ENCODE measurements at regions not wholly inside any gene's neighbourhood (a gene's known extent, or its start where the extent isn't known, plus 50 kb on each side); places are given as distances from the start of the nearest gene placed in this dataset.
"Not testable (repeated sequence)": the region's sequence is repeated elsewhere in the genome, so short reads cannot be mapped to it uniquely, and the experiment has no call there.

DNA sequence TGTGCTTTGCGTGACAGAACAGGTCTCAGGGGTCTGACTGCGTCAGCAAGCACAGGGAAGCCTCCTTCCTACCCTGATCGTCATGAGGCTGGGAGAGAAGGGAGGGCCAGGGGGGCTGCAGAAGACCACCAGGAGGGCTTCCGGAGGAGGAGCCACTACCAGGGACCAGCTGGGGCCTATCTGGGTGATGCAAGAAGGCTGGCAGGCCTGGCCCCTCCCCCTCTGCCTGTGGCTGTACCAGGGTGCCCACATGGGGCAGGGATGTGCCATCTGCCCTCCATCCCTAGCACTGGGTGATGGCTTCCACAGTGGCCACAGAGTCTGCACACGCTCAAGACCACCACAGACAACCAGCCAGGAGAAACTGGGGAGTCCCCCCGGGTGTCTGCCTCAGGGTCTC is 116.4 kb upstream of the NKX1-1 start:
- Histone ChIP-seq H3K9me3 (peaks cover 0 to 30% (median 0%) of the 10 kb centered on the region in 3 donors), H3K36me3 (no peaks in the 10 kb centered on the region), H3K27ac (no peak overlapping the region), H3K4me3 (no peak overlapping the region), H3K4me1 (peaks cover 0 to 14% (median 0%) of the 10 kb centered on the region in 3 donors), H3K27me3 (peaks cover 79% of the 10 kb centered on the region)
- no peak for ATAC-seq
- no peak for TF ChIP-seq POLR2AphosphoS5 (IDR thresholded peaks at IDR 0.05)
- TF ChIP-seq, protein P1, sequence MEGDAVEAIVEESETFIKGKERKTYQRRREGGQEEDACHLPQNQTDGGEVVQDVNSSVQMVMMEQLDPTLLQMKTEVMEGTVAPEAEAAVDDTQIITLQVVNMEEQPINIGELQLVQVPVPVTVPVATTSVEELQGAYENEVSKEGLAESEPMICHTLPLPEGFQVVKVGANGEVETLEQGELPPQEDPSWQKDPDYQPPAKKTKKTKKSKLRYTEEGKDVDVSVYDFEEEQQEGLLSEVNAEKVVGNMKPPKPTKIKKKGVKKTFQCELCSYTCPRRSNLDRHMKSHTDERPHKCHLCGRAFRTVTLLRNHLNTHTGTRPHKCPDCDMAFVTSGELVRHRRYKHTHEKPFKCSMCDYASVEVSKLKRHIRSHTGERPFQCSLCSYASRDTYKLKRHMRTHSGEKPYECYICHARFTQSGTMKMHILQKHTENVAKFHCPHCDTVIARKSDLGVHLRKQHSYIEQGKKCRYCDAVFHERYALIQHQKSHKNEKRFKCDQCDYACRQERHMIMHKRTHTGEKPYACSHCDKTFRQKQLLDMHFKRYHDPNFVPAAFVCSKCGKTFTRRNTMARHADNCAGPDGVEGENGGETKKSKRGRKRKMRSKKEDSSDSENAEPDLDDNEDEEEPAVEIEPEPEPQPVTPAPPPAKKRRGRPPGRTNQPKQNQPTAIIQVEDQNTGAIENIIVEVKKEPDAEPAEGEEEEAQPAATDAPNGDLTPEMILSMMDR (IDR thresholded peaks at IDR 0.05), result no peak
- 58% methylated on average over 2 of the region's 6 CpGs; no CpG with 5 or more reads in 1 of the 2 donors for WGBS, 2 donors (ENCODE audit: low coverage in 1 of 2)

DNA sequence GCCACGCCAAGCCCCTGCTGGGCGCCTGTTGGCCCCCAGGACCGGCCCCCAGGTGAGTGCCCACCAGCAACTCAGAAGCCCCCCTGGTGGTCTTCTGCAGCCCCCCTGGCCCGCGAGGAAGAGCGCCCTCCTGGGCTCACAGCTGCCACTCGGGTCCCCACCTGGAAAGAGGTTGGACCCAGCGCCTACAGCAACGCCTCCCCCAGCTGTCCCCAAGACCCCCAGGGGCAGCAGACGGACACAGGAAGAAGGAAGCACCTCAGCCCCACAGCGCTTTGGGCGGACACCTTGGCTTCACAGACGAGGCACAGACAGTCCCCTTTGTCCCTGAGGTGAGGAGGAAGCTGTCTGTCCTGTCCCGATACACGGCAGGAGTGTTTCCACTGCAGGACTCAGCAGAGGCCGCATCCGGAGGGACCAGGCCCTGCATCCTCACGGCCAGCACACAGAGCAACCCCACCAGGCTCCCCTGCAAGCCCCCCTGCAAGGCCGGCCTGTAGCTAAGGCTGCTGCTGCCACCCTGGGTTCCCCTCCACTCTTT is 115.6 kb upstream of the NKX1-1 start:
- Histone ChIP-seq H3K27me3 (peaks cover 86% of the 10 kb centered on the region), H3K27ac (peak overlapping the region in 1 of 4 donors; percentile 78), H3K4me1 (peaks cover 0 to 14% (median 0%) of the 10 kb centered on the region in 3 donors), H3K4me3 (no peak overlapping the region), H3K9me3 (peaks cover 0 to 30% (median 0%) of the 10 kb centered on the region in 3 donors), H3K36me3 (no peaks in the 10 kb centered on the region)
- no peak for ATAC-seq
- WGBS, 2 donors (ENCODE audit: low coverage in 1 of 2), result 60 to 87% methylated on average over 1 to 3 of the region's 19 CpGs
- TF ChIP-seq POLR2A (IDR thresholded peaks at IDR 0.05), result no peak
- no peak for TF ChIP-seq EP300 (IDR thresholded peaks at IDR 0.05)
- no peak for TF ChIP-seq POLR2AphosphoS5 (IDR thresholded peaks at IDR 0.05)
- TF ChIP-seq, protein P1 (IDR thresholded peaks at IDR 0.05), result no peak

DNA sequence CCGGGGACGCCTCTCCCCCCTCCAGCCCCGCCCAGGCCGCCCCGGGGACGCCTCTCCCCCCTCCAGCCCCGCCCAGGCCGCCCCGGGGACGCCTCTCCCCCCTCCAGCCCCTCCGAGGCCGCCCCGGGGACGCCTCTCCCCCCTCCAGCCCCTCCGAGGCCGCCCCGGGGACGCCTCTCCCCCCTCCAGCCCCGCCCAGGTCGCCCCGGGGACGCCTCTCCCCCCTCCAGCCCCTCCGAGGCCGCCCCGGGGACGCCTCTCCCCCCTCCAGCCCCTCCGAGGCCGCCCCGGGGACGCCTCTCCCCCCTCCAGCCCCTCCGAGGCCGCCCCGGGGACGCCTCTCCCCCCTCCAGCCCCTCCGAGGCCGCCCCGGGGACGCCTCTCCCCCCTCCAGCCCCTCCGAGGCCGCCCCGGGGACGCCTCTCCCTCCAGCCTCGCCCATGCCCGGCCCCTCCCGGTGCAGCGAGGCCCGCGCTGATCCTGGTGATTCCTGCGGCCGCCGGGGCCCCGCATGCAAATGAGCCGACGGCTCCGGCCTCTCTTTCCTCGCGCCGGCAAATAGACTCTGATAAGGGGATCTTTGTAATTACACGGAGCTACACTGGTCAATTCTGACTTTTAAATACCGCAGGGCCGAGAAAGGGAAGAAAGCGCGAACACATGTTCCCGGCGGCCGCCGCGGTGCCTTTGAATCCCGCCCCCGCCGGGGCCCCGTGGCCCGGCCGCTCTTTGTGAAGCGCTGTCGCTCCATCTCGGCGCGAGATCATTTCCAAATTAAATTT is 114.7 kb upstream of the NKX1-1 start:
- H3K9me3 ChIP-seq, result peaks cover 0 to 29% (median 0%) of the 10 kb centered on the region in 3 donors
- ATAC-seq, result peak; percentile 32
- H3K27me3 ChIP-seq, result peaks cover 95% of the 10 kb centered on the region
- peak overlapping the region in 1 of 4 donors; percentile 78 for H3K27ac ChIP-seq
- WGBS, 2 donors (ENCODE audit: low coverage in 1 of 2), result 2% methylated on average over 12 of the region's 79 CpGs; no CpG with 5 or more reads in 1 of the 2 donors
- not testable (repeated sequence) for H3K36me3 ChIP-seq
- H3K4me3 ChIP-seq, result peak overlapping the region in 1 of 2 donors; percentile 40
- peaks cover 0 to 14% (median 0%) of the 10 kb centered on the region in 3 donors for H3K4me1 ChIP-seq

DNA sequence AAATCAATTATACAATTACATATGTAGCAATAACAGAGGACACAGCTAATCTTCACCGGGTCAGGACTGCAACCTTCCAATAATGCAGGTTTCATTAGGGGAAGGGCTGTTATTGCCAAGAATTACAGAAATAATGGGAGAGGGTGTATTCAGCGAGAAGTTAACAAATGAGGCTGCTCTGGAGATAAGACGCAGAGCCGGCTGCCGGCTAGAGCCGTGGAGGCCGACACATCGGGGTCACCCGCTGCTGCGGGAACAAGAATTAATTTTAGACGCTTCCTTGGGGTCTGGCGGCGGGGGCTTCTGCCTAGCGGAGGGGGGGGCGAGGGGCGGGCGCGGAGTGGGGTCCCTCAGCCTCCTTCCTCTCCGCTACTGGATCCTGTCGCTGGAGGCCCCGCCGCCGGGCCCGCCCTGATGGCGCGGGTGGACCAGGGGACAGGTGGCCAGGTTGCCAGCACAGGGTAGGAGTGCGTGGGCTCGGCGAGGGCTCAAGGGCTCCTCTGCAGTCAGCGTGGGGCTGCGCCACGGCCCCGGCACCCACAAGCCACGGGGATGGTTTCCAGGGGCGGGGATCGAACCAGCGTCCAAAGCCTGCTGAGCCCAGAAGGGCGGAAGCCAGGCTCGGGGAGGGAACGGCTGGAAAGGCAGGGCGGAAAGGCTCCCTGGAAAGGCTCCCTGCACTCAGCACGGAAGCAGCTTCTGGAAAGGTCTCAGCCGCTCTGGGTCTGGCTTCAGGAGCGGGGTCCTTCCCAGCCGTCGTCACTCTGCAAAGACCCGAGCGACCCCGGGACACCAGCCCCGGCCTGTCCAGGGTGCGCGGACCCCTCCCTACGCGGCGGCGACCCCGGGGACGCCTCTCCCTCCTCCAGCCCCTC is 113.8 kb upstream of the NKX1-1 start:
- Histone ChIP-seq H3K36me3 (no peaks in the 10 kb centered on the region), H3K4me3 (peak overlapping the region in 1 of 2 donors; percentile 28), H3K4me1 (peaks cover 0 to 14% (median 0%) of the 10 kb centered on the region in 3 donors), H3K27ac (peak overlapping the region in 2 of 4 donors; percentile 4 to 78), H3K9me3 (peaks cover 0 to 20% (median 0%) of the 10 kb centered on the region in 3 donors), H3K27me3 (peaks cover 97% of the 10 kb centered on the region)
- ATAC-seq, result no peak
- WGBS, 2 donors (ENCODE audit: low coverage in 1 of 2), result 39 to 44% methylated on average over 3 to 5 of the region's 58 CpGs
- TF ChIP-seq POLR2AphosphoS5 (IDR thresholded peaks at IDR 0.05) (no peak), POLR2A (IDR thresholded peaks at IDR 0.05) (no peak), EP300 (IDR thresholded peaks at IDR 0.05) (no peak)
- TF ChIP-seq, protein P1 (IDR thresholded peaks at IDR 0.05), result no peak

DNA sequence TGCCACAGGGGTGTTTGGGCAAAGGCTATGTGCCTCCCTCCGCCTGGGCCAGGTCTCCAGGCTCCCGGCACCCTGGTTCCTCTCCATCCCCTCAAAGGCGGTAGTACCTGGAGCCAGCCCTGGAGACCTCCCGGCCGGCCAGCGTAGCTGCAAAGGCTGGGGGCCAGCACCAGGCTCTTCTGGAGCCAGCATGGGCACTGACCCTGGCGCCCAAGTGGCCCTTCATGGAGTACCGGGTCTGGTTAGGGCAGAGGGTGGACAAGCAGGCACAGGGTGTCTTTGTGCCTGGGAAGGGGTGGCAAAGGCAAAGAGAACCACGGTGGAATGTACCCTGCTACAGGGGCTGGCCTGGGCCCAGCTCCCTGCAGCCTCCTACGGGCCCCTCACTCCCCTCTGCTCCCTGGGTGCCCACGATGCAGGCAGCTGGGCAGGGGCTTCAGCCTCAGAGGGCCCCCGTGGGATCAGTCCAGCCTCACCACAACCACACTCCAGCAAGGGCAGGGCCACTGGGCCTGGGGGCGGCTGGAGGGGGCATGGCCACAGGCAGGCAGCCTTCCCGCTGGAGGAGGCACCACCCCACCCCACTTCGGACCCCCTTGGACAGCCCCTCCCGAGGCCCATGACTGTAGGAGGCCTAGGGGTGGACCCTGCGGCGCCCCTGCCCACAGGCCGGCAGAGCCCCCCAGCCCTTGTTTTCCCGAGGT is 112.9 kb upstream of the NKX1-1 start:
- peaks cover 96% of the 10 kb centered on the region for H3K27me3 ChIP-seq
- peaks cover 0 to 14% (median 0%) of the 10 kb centered on the region in 3 donors for H3K4me1 ChIP-seq
- WGBS, 2 donors (ENCODE audit: low coverage in 1 of 2), result 83 to 86% methylated on average over 1 of the region's 20 CpGs
- no peak overlapping the region for H3K4me3 ChIP-seq
- H3K27ac ChIP-seq, result no peak overlapping the region
- peaks cover 0 to 16% (median 0%) of the 10 kb centered on the region in 3 donors for H3K9me3 ChIP-seq
- no peak for ATAC-seq
- no peaks in the 10 kb centered on the region for H3K36me3 ChIP-seq
- TF ChIP-seq POLR2A (IDR thresholded peaks at IDR 0.05), result no peak
- TF ChIP-seq EP300 (IDR thresholded peaks at IDR 0.05), result no peak
- TF ChIP-seq POLR2AphosphoS5 (IDR thresholded peaks at IDR 0.05), result no peak
- TF ChIP-seq, protein P1 (IDR thresholded peaks at IDR 0.05), result no peak
